ENCODE measurements at regions not wholly inside any gene's neighbourhood (a gene's known extent, or its start where the extent isn't known, plus 50 kb on each side); places are given as distances from the start of the nearest gene placed in this dataset.

DNA sequence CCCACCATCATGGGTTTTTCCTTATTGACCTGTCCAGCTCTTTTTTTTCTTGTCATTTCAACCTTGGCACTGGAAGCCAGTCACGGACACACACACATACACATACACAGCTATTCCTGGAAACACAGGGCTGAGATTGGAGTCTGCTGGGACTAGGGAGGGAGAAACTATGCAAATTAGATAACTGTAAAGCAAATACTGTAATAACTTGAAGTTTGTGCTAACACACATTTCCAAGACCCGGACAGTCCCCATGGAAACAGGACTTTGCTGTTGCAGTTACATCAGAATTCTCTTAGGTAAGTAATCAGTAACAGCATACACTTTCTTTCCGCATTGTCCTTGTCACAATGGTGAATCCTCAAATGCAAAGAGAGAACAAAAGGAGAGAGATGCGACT lies 304.4 kb downstream of the KBTBD8 start:
- H3K4me3 ChIP-seq (replicated peaks; ENCODE audit: low read depth, low read length), result no peak overlapping the region
- no peak for DNase-seq (ENCODE audit: extremely low read depth, insufficient read length)

DNA sequence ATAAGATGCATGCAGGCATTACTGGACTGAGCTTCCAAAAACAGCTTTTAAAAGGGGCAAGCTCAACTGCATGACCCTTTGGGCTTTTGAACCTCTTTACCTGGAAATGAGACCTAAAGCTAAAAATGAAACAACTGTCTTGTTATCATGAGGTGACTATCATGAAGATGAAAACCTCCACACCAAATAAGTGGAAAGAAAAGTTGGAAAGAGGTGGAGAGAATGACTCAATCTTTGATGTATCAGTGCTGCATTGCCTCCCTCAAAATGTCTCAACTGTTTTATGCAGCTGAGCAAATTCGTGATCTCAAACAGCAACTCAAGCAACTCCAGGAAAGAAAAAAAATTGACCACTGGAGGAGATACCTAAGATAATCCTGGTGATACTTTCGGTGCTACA lies 307.1 kb downstream of the KBTBD8 start:
- DNase-seq (ENCODE audit: extremely low read depth, insufficient read length), result no peak
- H3K36me3 ChIP-seq (ENCODE audit: control insufficient read depth, insufficient read depth, low read length), result no peaks in the 10 kb centered on the region
- H3K27me3 ChIP-seq (replicated peaks; ENCODE audit: control insufficient read depth, insufficient read depth, low read length), result no peaks in the 10 kb centered on the region
- TF ChIP-seq, protein P1, sequence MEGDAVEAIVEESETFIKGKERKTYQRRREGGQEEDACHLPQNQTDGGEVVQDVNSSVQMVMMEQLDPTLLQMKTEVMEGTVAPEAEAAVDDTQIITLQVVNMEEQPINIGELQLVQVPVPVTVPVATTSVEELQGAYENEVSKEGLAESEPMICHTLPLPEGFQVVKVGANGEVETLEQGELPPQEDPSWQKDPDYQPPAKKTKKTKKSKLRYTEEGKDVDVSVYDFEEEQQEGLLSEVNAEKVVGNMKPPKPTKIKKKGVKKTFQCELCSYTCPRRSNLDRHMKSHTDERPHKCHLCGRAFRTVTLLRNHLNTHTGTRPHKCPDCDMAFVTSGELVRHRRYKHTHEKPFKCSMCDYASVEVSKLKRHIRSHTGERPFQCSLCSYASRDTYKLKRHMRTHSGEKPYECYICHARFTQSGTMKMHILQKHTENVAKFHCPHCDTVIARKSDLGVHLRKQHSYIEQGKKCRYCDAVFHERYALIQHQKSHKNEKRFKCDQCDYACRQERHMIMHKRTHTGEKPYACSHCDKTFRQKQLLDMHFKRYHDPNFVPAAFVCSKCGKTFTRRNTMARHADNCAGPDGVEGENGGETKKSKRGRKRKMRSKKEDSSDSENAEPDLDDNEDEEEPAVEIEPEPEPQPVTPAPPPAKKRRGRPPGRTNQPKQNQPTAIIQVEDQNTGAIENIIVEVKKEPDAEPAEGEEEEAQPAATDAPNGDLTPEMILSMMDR (IDR thresholded peaks at IDR 0.05; ENCODE audit: insufficient read depth, low read length, poor library complexity, severe bottlenecking), result no peak
- H3K4me3 ChIP-seq (replicated peaks; ENCODE audit: low read depth, low read length), result no peak overlapping the region

More for the DNA sequence above, 304.4 kb downstream of the KBTBD8 start:
- no peaks in the 10 kb centered on the region for H3K36me3 ChIP-seq (ENCODE audit: control insufficient read depth, insufficient read depth, low read length)
- TF ChIP-seq, protein P1 (IDR thresholded peaks at IDR 0.05; ENCODE audit: insufficient read depth, low read length, poor library complexity, severe bottlenecking), result no peak
- H3K27me3 ChIP-seq (replicated peaks; ENCODE audit: control insufficient read depth, insufficient read depth, low read length), result no peaks in the 10 kb centered on the region

DNA sequence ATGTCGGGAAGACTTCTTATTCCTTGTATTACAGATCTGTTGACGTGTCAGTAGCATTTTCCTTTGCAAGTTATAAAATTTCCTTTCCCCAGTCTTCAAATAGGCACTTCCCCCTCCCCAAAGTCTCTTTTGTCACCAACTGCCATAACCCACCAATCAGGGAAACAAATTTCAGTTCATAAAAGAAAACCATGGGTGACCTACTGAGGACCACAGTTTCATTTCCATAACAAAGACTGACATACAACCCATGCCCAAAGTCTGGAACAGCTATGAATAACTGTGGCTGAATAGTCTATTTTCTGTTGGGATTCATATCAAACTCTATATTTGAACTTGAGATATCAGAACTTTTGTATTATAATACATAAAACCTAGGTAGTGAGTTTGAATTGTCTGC lies 307.8 kb downstream of the KBTBD8 start:
- no peaks in the 10 kb centered on the region for H3K36me3 ChIP-seq (ENCODE audit: control insufficient read depth, insufficient read depth, low read length)
- TF ChIP-seq, protein P1 (IDR thresholded peaks at IDR 0.05; ENCODE audit: insufficient read depth, low read length, poor library complexity, severe bottlenecking), result no peak
- H3K27me3 ChIP-seq (replicated peaks; ENCODE audit: control insufficient read depth, insufficient read depth, low read length), result no peaks in the 10 kb centered on the region
- no peak for DNase-seq (ENCODE audit: extremely low read depth, insufficient read length)
- H3K4me3 ChIP-seq (replicated peaks; ENCODE audit: low read depth, low read length), result no peak overlapping the region

DNA sequence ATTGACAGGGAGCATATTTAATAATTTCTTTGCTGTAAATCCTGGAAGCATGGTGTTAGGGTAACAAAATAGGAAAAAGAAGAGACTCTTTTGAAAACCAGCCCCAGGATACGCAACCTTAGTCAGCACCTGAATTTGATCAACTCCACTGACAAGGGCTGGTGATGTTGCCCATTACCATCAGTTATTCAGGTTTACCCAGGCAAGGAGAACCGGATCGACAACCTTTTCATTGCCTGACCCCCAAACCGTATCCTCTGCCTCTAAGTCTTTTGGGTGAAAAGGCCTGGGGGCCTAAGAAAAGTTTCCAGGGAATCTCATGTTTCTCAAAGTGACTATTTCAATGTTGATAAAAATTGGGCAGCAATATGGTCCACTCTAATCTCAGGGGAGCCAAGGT lies 313.3 kb downstream of the KBTBD8 start:
- TF ChIP-seq, protein P1 (IDR thresholded peaks at IDR 0.05; ENCODE audit: insufficient read depth, low read length, poor library complexity, severe bottlenecking), result no peak
- Histone ChIP-seq H3K27me3 (replicated peaks; ENCODE audit: control insufficient read depth, insufficient read depth, low read length) (no peaks in the 10 kb centered on the region), H3K36me3 (ENCODE audit: control insufficient read depth, insufficient read depth, low read length) (no peaks in the 10 kb centered on the region), H3K4me3 (replicated peaks; ENCODE audit: low read depth, low read length) (no peak overlapping the region)
- DNase-seq (ENCODE audit: extremely low read depth, insufficient read length), result no peak

DNA sequence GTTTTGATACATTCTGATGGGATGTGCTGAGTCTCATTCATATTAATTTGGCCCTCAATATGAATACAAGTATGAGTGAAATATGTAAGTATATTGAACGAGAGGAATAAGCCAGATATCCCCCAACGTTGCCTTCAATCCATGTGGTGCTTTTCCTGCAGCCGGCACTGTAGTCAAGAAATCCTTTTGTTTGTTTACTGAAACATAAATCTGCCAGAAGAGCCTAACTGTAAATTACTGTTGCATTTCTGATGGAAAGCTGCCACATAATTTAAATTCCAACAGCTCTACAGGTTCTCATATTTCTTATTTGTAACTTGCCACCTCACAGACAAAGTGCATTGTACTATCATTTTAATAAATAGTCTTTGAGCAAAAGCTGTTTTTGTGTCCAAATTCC lies 314.0 kb downstream of the KBTBD8 start:
- no peak for DNase-seq (ENCODE audit: extremely low read depth, insufficient read length)
- H3K36me3 ChIP-seq (ENCODE audit: control insufficient read depth, insufficient read depth, low read length), result no peaks in the 10 kb centered on the region
- H3K4me3 ChIP-seq (replicated peaks; ENCODE audit: low read depth, low read length), result no peak overlapping the region
- TF ChIP-seq, protein P1 (IDR thresholded peaks at IDR 0.05; ENCODE audit: insufficient read depth, low read length, poor library complexity, severe bottlenecking), result no peak
- no peaks in the 10 kb centered on the region for H3K27me3 ChIP-seq (replicated peaks; ENCODE audit: control insufficient read depth, insufficient read depth, low read length)

DNA sequence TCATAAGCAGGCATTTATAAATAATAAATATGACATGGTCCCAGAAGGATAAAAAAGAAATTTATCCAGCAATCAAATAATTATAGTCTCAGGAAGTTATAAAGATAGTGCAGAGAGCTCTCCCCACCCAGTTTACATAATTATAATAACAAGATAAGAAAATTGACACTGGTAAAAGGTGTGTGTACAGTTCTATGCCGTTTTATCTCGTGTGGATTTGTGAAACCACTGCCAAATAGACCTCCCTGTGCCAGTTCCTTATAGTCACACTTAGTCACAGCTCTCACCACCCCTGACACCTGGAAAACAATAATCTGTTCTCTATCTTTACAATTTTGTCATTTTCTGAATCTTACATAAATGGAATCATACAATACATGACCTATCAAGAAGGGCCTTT lies 320.1 kb downstream of the KBTBD8 start:
- TF ChIP-seq, protein P1 (IDR thresholded peaks at IDR 0.05; ENCODE audit: insufficient read depth, low read length, poor library complexity, severe bottlenecking), result no peak
- Histone ChIP-seq H3K36me3 (ENCODE audit: control insufficient read depth, insufficient read depth, low read length) (no peaks in the 10 kb centered on the region), H3K4me3 (replicated peaks; ENCODE audit: low read depth, low read length) (no peak overlapping the region), H3K27me3 (replicated peaks; ENCODE audit: control insufficient read depth, insufficient read depth, low read length) (no peaks in the 10 kb centered on the region)
- DNase-seq (ENCODE audit: extremely low read depth, insufficient read length), result no peak

All from GM06990 (cell line).